ENCODE measurements at regions not wholly inside any gene's neighbourhood (a gene's known extent, or its start where the extent isn't known, plus 50 kb on each side); places are given as distances from the start of the nearest gene placed in this dataset.

GRCh38 chr15:61764981-61765380 is 295.3 kb downstream of the VPS13C start:
- Histone ChIP-seq H3K27me3 (ENCODE audit: control insufficient read depth in 1 of 2, insufficient read depth in 2 of 2, low read length in 1 of 2) (peaks cover 0 to 2% of the 10 kb centered on the region in 2 donors), H3K4me3 (ENCODE audit: low read length in 2 of 2) (no peak overlapping the region), H3K36me3 (ENCODE audit: control insufficient read depth in 1 of 2, insufficient read depth in 2 of 2, low read length in 1 of 2) (no peaks in the 10 kb centered on the region), H3K9me3 (ENCODE audit: control insufficient read depth, low read length) (no peaks in the 10 kb centered on the region), H3K4me1 (ENCODE audit: control insufficient read depth in 1 of 2, insufficient read depth in 2 of 2, low read length in 2 of 2) (no peaks in the 10 kb centered on the region), H3K27ac (ENCODE audit: low read depth in 1 of 2, low read length in 2 of 2) (no peak overlapping the region)
- intact Hi-C loops (cut with DNase I), result no loop called here
- ATAC-seq (ENCODE audit: low FRiP score) (no peak), DNase-seq (no peak)
- 49 to 53% methylated on average over 6 of the region's 6 CpGs for WGBS, 2 donors

DNA sequence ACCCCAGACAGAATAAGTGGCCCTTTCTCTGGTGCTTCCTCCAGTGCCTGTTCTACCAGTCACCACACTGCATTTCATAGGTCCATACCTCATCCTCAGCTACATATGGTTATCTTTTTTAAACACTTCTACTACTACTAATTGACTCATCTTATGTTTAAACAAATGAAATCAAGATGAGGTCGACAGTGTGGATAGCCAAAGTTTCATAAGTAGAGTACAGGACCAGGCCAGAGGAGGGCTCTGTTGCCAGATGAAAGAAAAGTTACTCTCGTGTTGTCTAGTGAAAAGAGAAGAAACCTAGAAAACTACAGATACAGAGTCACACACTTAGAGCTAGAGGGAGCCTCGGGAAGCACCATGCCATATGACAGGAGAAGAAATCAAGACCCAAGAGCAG is 296.1 kb downstream of the VPS13C start:
- H3K36me3 ChIP-seq (ENCODE audit: control insufficient read depth in 1 of 2, insufficient read depth in 2 of 2, low read length in 1 of 2), result no peaks in the 10 kb centered on the region
- ATAC-seq (ENCODE audit: low FRiP score) (no peak), DNase-seq (no peak)
- peaks cover 0 to 2% of the 10 kb centered on the region in 2 donors for H3K27me3 ChIP-seq (ENCODE audit: control insufficient read depth in 1 of 2, insufficient read depth in 2 of 2, low read length in 1 of 2)
- 58 to 67% methylated on average over 3 of the region's 3 CpGs for WGBS, 2 donors
- H3K27ac ChIP-seq (ENCODE audit: low read depth in 1 of 2, low read length in 2 of 2), result no peak overlapping the region
- H3K4me3 ChIP-seq (ENCODE audit: low read length in 2 of 2), result no peak overlapping the region
- H3K9me3 ChIP-seq (ENCODE audit: control insufficient read depth, low read length), result no peaks in the 10 kb centered on the region
- intact Hi-C loops (cut with DNase I), result no loop called here
- no peaks in the 10 kb centered on the region for H3K4me1 ChIP-seq (ENCODE audit: control insufficient read depth in 1 of 2, insufficient read depth in 2 of 2, low read length in 2 of 2)

GRCh38 chr15:61762676-61763075 is 297.6 kb downstream of the VPS13C start:
- DNase-seq (no peak), ATAC-seq (ENCODE audit: low FRiP score) (no peak)
- Histone ChIP-seq H3K27ac (ENCODE audit: low read depth in 1 of 2, low read length in 2 of 2) (no peak overlapping the region), H3K4me3 (ENCODE audit: low read length in 2 of 2) (no peak overlapping the region), H3K9me3 (ENCODE audit: control insufficient read depth, low read length) (no peaks in the 10 kb centered on the region), H3K4me1 (ENCODE audit: control insufficient read depth in 1 of 2, insufficient read depth in 2 of 2, low read length in 2 of 2) (no peaks in the 10 kb centered on the region), H3K27me3 (ENCODE audit: control insufficient read depth in 1 of 2, insufficient read depth in 2 of 2, low read length in 1 of 2) (peaks cover 0 to 2% of the 10 kb centered on the region in 2 donors), H3K36me3 (ENCODE audit: control insufficient read depth in 1 of 2, insufficient read depth in 2 of 2, low read length in 1 of 2) (no peaks in the 10 kb centered on the region)
- 21 to 28% methylated on average over 3 of the region's 3 CpGs for WGBS, 2 donors
- intact Hi-C loops (cut with DNase I), result no loop called here

DNA sequence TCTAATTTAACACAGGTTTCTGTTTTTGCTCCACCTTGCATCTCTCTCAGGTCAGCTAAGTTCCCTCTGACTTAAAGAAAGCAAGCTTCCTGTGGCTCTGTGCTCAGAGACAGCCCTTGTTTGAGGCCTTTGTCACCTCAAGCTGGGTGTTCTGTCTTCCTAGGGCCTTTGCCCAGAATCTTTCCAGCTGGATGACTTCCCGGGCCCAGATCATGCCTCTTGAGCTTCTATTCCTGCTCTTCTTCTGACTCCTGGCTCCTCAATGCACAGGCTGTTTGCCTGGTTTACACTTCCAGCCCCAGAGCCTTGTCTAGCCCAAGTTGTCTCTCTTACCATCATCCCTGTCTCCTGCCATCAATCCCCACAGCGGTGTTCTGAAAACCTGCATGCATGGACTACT is 300.6 kb downstream of the VPS13C start:
- no peaks in the 10 kb centered on the region for H3K27me3 ChIP-seq (ENCODE audit: control insufficient read depth in 1 of 2, insufficient read depth in 2 of 2, low read length in 1 of 2)
- ATAC-seq (ENCODE audit: low FRiP score) (no peak), DNase-seq (no peak)
- intact Hi-C loops (cut with DNase I), result no loop called here
- H3K27ac ChIP-seq (ENCODE audit: low read depth in 1 of 2, low read length in 2 of 2), result no peak overlapping the region
- 42 to 63% methylated on average over 2 of the region's 2 CpGs for WGBS, 2 donors
- H3K4me3 ChIP-seq (ENCODE audit: low read length in 2 of 2), result no peak overlapping the region
- peaks cover 1% of the 10 kb centered on the region for H3K9me3 ChIP-seq (ENCODE audit: control insufficient read depth, low read length)
- no peaks in the 10 kb centered on the region for H3K36me3 ChIP-seq (ENCODE audit: control insufficient read depth in 1 of 2, insufficient read depth in 2 of 2, low read length in 1 of 2)
- no peaks in the 10 kb centered on the region for H3K4me1 ChIP-seq (ENCODE audit: control insufficient read depth in 1 of 2, insufficient read depth in 2 of 2, low read length in 2 of 2)

GRCh38 chr15:61756071-61756820 is 304.0 kb downstream of the VPS13C start:
- Histone ChIP-seq H3K9me3 (ENCODE audit: control insufficient read depth, low read length) (peaks cover 1% of the 10 kb centered on the region), H3K36me3 (ENCODE audit: control insufficient read depth in 1 of 2, insufficient read depth in 2 of 2, low read length in 1 of 2) (no peaks in the 10 kb centered on the region), H3K4me1 (ENCODE audit: control insufficient read depth in 1 of 2, insufficient read depth in 2 of 2, low read length in 2 of 2) (no peaks in the 10 kb centered on the region), H3K4me3 (ENCODE audit: low read length in 2 of 2) (no peak overlapping the region), H3K27ac (ENCODE audit: low read depth in 1 of 2, low read length in 2 of 2) (no peak overlapping the region), H3K27me3 (ENCODE audit: control insufficient read depth in 1 of 2, insufficient read depth in 2 of 2, low read length in 1 of 2) (no peaks in the 10 kb centered on the region)
- WGBS, 2 donors, result 81 to 85% methylated on average over 4 of the region's 4 CpGs
- intact Hi-C loops (cut with DNase I), result no loop called here
- DNase-seq (no peak), ATAC-seq (ENCODE audit: low FRiP score) (no peak)

GRCh38 chr15:61755467-61755866 is 304.8 kb downstream of the VPS13C start:
- Histone ChIP-seq H3K27ac (ENCODE audit: low read depth in 1 of 2, low read length in 2 of 2) (no peak overlapping the region), H3K9me3 (ENCODE audit: control insufficient read depth, low read length) (peaks cover 1% of the 10 kb centered on the region), H3K4me1 (ENCODE audit: control insufficient read depth in 1 of 2, insufficient read depth in 2 of 2, low read length in 2 of 2) (no peaks in the 10 kb centered on the region), H3K36me3 (ENCODE audit: control insufficient read depth in 1 of 2, insufficient read depth in 2 of 2, low read length in 1 of 2) (no peaks in the 10 kb centered on the region), H3K27me3 (ENCODE audit: control insufficient read depth in 1 of 2, insufficient read depth in 2 of 2, low read length in 1 of 2) (no peaks in the 10 kb centered on the region), H3K4me3 (ENCODE audit: low read length in 2 of 2) (no peak overlapping the region)
- DNase-seq (no peak), ATAC-seq (ENCODE audit: low FRiP score) (no peak)
- intact Hi-C loops (cut with DNase I), result no loop called here
- 67% methylated on average over 2 of the region's 2 CpGs for WGBS, 2 donors

DNA sequence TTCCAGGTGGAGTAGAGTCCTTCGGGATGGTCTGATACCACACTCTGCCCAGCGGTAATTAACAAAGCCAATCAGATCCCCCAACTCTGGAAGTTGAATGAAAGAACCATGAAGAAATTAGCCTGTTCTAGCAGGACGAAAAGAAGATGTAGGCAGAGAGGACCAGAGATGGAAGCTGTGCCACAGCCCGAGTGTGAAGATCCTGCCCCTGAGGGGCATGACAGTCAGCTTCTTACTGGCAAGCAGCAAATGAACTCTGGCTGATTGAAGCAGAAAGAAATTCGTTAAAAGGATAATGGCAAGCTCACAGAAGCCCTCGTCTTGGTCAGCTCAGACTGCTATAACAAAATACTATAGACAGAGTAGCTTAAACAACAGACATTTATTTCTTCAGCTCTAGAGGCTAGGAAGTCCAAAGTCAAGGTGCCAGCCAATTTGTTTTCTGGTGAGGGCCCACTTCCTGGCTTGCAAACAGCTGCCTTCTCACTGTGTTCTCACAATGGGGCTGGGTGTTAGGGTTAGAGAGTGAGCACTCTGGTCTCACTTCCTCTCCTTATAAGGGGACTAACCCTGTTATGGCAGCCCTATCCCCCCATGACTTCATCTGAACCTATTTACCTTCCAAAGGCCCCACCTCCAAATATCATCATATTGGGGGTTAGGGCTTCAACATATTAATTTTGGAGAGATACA is 307.1 kb downstream of the VPS13C start:
- Histone ChIP-seq H3K36me3 (ENCODE audit: control insufficient read depth in 1 of 2, insufficient read depth in 2 of 2, low read length in 1 of 2) (no peaks in the 10 kb centered on the region), H3K4me3 (ENCODE audit: low read length in 2 of 2) (no peak overlapping the region), H3K27me3 (ENCODE audit: control insufficient read depth in 1 of 2, insufficient read depth in 2 of 2, low read length in 1 of 2) (no peaks in the 10 kb centered on the region), H3K9me3 (ENCODE audit: control insufficient read depth, low read length) (peaks cover 1% of the 10 kb centered on the region), H3K27ac (ENCODE audit: low read depth in 1 of 2, low read length in 2 of 2) (no peak overlapping the region), H3K4me1 (ENCODE audit: control insufficient read depth in 1 of 2, insufficient read depth in 2 of 2, low read length in 2 of 2) (no peaks in the 10 kb centered on the region)
- ATAC-seq (ENCODE audit: low FRiP score), result no peak
- intact Hi-C loops (cut with DNase I), result no loop called here
- DNase-seq, result no peak
- WGBS, 2 donors, result 81 to 83% methylated on average over 6 of the region's 6 CpGs

DNA sequence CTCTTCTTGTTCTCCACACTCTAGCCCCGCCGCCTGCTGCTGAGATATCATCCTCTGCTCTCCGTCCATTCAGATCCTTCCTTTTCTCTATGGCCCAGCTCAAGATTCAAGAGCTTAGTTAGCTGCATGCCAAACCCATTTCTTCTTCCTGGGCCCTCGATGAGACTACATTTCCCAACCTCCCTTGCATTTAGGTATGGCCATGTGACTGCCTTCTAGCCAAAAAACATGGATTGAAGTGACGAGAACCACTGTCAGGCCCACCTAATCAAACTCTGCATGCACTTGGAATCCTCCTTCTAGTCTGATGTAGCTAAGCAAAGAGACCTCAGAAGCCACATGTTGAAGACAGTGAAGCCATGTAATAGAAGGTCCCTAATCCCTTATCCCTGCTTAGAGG is 308.2 kb downstream of the VPS13C start:
- DNase-seq (no peak), ATAC-seq (ENCODE audit: low FRiP score) (no peak)
- Histone ChIP-seq H3K27ac (ENCODE audit: low read depth in 1 of 2, low read length in 2 of 2) (no peak overlapping the region), H3K27me3 (ENCODE audit: control insufficient read depth in 1 of 2, insufficient read depth in 2 of 2, low read length in 1 of 2) (no peaks in the 10 kb centered on the region), H3K9me3 (ENCODE audit: control insufficient read depth, low read length) (no peaks in the 10 kb centered on the region), H3K36me3 (ENCODE audit: control insufficient read depth in 1 of 2, insufficient read depth in 2 of 2, low read length in 1 of 2) (no peaks in the 10 kb centered on the region), H3K4me3 (ENCODE audit: low read length in 2 of 2) (no peak overlapping the region), H3K4me1 (ENCODE audit: control insufficient read depth in 1 of 2, insufficient read depth in 2 of 2, low read length in 2 of 2) (no peaks in the 10 kb centered on the region)
- intact Hi-C loops (cut with DNase I), result no loop called here
- 65 to 69% methylated on average over 5 of the region's 5 CpGs for WGBS, 2 donors

Data from aorta (tissue), 5 donors.